Subcutaneous abdominal adipose tissue (tissue), 5 donors: ENCODE measurements at regions not wholly inside any gene's neighbourhood (a gene's known extent, or its start where the extent isn't known, plus 50 kb on each side); places are given as distances from the start of the nearest gene placed in this dataset.

ENCODE experiments used
- H3K27ac ChIP-seq: one replicate; pipeline ENCODE4 v1.7.0; 2013; ENCODE audit warnings: low read depth, mild to moderate bottlenecking, inconsistent platforms, low read length, moderate library complexity
- H3K27me3 ChIP-seq, 5 donors: one replicate each; pipeline ENCODE4 v1.7.0; 2013; ENCODE audit warnings: low read length in 5 of 5, inconsistent platforms in 1 of 5; ENCODE audit not compliant: control insufficient read depth in 5 of 5, insufficient read depth in 4 of 5
- H3K36me3 ChIP-seq, 5 donors: one replicate each; pipeline ENCODE4 v1.7.0; 2013; ENCODE audit warnings: low read length in 5 of 5; ENCODE audit not compliant: control insufficient read depth in 5 of 5, insufficient read depth in 5 of 5
- H3K4me1 ChIP-seq, 5 donors: one replicate each; pipeline ENCODE4 v1.7.0; 2013; ENCODE audit warnings: low read length in 5 of 5, mild to moderate bottlenecking in 3 of 5, moderate library complexity in 1 of 5; ENCODE audit not compliant: control insufficient read depth in 5 of 5, insufficient read depth in 5 of 5
- H3K4me3 ChIP-seq, 5 donors: one replicate each; pipeline ENCODE4 v1.7.0; 2013; ENCODE audit warnings: low read length in 5 of 5, low read depth in 1 of 5
- H3K9ac ChIP-seq, 5 donors: one replicate each; pipeline ENCODE4 v1.7.0; 2013; ENCODE audit warnings: low read length in 5 of 5, mild to moderate bottlenecking in 4 of 5, moderate library complexity in 3 of 5
- H3K9me3 ChIP-seq, 5 donors: one replicate each; pipeline ENCODE4 v1.7.0; 2013; ENCODE audit warnings: low read length in 5 of 5; ENCODE audit not compliant: control insufficient read depth in 5 of 5
- donor health status: healthy.
- donor health status: healthy.
- donor health status: healthy.
- donor health status: healthy.
- donor health status: healthy.

DNA sequence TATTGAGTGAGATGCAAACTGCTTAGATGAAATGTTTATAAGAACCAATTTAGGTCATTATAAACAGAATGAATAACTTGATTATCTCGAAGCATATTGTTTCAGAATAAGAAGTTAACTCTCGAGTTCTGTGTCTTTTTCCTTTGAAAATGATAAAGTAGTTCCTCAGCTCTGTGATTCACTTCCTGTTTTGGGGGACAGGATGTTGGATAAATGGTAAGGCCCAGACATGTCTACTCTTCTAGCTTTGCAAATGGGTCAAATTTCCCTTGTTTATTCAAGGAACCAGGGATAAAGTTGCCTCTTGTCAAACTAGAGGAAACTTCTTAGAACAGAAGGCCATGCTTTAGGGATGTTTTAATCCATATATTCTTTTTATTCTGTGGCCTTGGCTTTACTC, 246.9 kb downstream of the SOX4 start:
- Histone ChIP-seq H3K4me3 (no peak overlapping the region), H3K9ac (no peak overlapping the region), H3K27me3 (no peaks in the 10 kb centered on the region)

GRCh38 chr6:21842875-21843645, 249.5 kb downstream of the SOX4 start:
- Histone ChIP-seq H3K9me3 (no peaks in the 10 kb centered on the region), H3K4me1 (peaks cover 2 to 39% (median 12%) of the 10 kb centered on the region in 5 donors), H3K27me3 (no peaks in the 10 kb centered on the region), H3K9ac (no peak overlapping the region), H3K27ac (no peak overlapping the region), H3K36me3 (no peaks in the 10 kb centered on the region), H3K4me3 (no peak overlapping the region)

More for the DNA sequence above, 246.9 kb downstream of the SOX4 start:
- H3K4me1 ChIP-seq = peaks cover 0 to 13% (median 6%) of the 10 kb centered on the region in 5 donors
- H3K36me3 ChIP-seq = no peaks in the 10 kb centered on the region
- no peak overlapping the region for H3K27ac ChIP-seq
- H3K9me3 ChIP-seq = no peaks in the 10 kb centered on the region

DNA sequence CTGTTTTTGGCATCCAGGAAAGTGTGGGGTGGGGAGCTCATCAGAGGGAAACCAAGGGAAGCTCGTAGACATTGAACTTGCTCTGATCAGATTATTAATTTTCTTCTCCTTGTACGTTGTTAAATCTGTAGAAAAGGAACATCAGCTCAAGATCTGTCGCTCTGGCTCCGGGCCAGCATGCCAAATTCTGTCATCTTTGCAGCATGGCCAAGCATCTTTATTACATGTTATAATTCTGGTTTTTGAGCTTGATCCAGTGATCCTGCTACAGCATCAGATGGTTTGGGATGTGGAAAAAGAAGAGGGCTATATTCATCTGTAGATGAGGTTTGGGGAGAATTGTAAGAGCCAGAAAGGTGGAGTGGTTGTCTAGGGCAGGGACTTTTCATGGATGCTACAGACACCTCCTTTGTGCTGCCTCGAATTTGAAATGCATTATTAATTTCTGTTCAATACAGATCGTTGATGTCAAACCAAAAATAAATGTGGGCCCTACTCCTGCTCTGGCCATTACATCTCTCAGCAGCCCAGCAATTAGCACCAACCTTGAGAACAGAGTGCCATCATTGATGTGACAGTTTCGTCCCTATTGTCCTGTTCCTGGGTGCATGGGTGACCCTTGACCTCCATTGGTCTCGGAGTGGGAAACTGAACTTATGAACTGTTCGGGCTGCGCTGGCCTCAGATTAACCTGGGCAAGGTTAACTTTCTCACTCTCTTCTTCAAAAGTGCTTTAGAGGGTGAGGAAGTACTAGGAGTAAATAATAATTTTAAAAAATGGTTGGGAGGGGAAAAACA, 250.8 kb downstream of the SOX4 start:
- Histone ChIP-seq H3K27ac (no peak overlapping the region), H3K4me1 (peaks cover 2 to 40% (median 12%) of the 10 kb centered on the region in 5 donors), H3K36me3 (no peaks in the 10 kb centered on the region), H3K9ac (no peak overlapping the region), H3K9me3 (no peaks in the 10 kb centered on the region), H3K4me3 (no peak overlapping the region), H3K27me3 (no peaks in the 10 kb centered on the region)

GRCh38 chr6:21845018-21845417, 251.5 kb downstream of the SOX4 start:
- Histone ChIP-seq H3K27me3 (no peaks in the 10 kb centered on the region), H3K9ac (no peak overlapping the region), H3K9me3 (no peaks in the 10 kb centered on the region), H3K4me3 (no peak overlapping the region), H3K4me1 (peaks cover 2 to 40% (median 12%) of the 10 kb centered on the region in 5 donors), H3K36me3 (no peaks in the 10 kb centered on the region), H3K27ac (no peak overlapping the region)

DNA sequence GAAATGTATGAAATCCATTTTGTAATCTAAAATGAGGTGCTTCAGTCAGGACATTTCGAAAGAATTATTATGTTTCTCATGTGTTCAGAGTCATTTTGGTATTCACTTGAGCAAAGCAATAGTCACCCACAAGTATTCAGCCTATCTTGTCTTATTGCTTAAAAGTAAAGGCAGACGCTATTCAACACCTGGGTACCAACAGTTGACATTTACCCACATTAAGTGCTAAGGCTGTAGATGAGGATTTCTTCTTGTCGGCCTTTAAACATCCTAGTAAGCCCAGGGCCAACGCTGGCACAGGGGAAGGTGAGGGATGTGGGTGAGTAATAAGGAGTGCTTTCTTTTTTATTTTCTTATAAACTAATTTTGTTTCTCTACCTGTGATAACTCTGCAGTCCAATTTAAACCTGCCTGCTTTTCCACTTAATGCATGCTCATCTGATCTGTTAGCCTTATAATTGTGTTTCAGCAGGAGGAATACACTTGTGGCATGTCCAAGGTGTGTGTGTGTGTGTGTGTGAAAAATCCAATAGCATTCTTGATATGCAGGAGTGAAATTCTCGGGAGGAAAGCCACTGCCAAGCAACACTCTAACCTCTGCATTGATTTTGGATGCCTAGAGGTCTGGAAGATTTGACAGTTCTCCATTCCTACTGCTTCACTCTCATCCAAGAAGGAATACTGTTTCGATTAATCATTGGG, 252.0 kb downstream of the SOX4 start:
- Histone ChIP-seq H3K4me1 (peaks cover 2 to 40% (median 12%) of the 10 kb centered on the region in 5 donors), H3K9me3 (no peaks in the 10 kb centered on the region), H3K36me3 (no peaks in the 10 kb centered on the region), H3K27ac (no peak overlapping the region), H3K4me3 (no peak overlapping the region), H3K27me3 (no peaks in the 10 kb centered on the region), H3K9ac (no peak overlapping the region)

DNA sequence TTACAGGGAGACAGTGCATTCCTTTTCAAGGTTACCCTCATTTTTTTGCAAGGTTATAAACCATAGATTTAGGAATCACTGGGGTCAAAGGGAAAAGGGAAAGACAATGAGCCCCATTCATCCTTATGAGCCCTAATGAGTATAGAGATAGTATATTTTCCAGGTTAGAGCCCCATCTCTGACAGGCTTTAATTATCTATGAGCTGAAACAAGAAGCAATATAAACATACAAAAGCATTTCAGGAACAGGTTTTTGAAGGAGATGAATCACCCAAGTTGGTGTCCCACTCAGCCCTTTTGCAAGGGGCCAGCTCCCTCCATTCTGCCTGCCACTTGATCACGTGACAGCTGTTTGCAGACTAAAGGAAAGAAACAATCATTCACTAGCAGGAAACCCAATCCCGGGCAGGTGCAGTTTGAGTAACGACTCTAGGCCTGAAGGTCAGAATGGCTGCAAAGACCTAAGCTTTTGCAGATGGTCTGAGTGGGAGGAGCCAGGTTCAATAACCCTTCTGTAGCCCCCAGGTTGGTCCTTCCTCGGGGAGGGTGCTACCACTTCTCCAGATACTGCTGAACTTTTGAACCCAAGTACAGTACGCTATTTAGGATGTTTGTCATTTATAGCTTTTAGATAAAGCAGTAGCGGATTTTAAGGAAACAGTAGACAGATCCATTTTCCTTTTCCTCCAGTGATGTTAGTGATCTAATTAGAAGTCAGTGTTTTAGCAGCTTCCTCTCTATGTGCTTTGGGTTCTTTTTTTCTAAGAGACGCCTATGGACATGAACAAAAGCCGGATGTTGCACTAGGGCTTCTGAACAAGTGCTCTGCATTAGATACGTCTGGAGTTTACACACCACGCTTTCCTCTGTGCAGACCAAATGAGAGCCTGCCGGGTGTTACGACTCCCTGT, 253.2 kb downstream of the SOX4 start:
- H3K27ac ChIP-seq = no peak overlapping the region
- no peak overlapping the region for H3K9ac ChIP-seq
- no peaks in the 10 kb centered on the region for H3K27me3 ChIP-seq
- H3K4me3 ChIP-seq = no peak overlapping the region
- no peaks in the 10 kb centered on the region for H3K9me3 ChIP-seq
- H3K36me3 ChIP-seq = no peaks in the 10 kb centered on the region
- peaks cover 2 to 40% (median 12%) of the 10 kb centered on the region in 5 donors for H3K4me1 ChIP-seq

DNA sequence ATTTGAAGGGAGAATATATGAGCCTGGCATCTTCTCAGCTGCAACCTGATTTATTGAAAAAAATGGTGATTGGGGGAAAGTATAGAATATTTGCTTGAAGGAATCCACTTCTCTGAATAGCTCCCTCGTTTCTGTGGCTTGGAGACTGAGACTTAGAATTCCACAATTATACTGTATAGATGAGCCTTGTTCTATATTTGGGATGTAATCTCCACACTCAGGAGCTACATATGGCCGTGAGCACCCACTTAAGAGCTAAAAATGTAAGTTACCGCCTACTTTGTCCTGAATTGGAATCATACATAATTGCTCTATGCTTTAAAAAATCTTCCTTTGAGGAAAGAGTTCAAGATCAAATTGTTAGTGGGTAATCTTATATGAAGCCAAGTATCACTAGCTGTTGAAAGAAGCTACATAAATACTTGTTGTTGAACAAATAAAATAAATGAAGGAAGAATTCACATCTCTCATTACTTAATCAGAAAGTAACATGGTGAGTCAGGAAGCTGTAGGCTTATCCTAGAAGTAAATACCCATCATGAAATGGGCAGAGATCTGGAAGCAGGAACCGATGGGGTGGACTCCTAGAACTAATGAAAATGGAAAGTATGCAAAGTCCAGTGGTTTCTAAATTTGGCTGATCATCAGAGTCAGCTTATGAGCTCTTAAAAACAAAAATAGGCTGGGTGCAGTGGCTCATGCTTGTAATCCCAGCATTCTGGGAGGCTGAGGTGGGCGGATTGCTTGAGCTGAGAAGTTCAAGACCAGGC, 254.3 kb downstream of the SOX4 start:
- H3K4me3 ChIP-seq = no peak overlapping the region
- peaks cover 2 to 40% (median 12%) of the 10 kb centered on the region in 5 donors for H3K4me1 ChIP-seq
- H3K9me3 ChIP-seq = no peaks in the 10 kb centered on the region
- no peak overlapping the region for H3K9ac ChIP-seq
- H3K36me3 ChIP-seq = no peaks in the 10 kb centered on the region
- no peaks in the 10 kb centered on the region for H3K27me3 ChIP-seq
- H3K27ac ChIP-seq = no peak overlapping the region

GRCh38 chr6:21850691-21851090, 257.1 kb downstream of the SOX4 start:
- Histone ChIP-seq H3K4me3 (no peak overlapping the region), H3K9me3 (no peaks in the 10 kb centered on the region), H3K27me3 (no peaks in the 10 kb centered on the region), H3K36me3 (no peaks in the 10 kb centered on the region), H3K9ac (no peak overlapping the region), H3K4me1 (peaks cover 2 to 24% (median 8%) of the 10 kb centered on the region in 5 donors), H3K27ac (no peak overlapping the region)
